ENCODE measurements at regions not wholly inside any gene's neighbourhood (a gene's known extent, or its start where the extent isn't known, plus 50 kb on each side); places are given as distances from the start of the nearest gene placed in this dataset.

GRCh38 chr7:69419934-69420333, 178.3 kb upstream of the AUTS2 start:
- TF ChIP-seq CTCF (conservative IDR thresholded peaks at IDR 0.05; ENCODE audit: low read depth, low read length) (no peak), EZH2phosphoT487 (IDR thresholded peaks at IDR 0.05; ENCODE audit: borderline replicate concordance, low read length) (no peak)
